Suprapubic skin (tissue), 4 donors: ENCODE measurements at regions not wholly inside any gene's neighbourhood (a gene's known extent, or its start where the extent isn't known, plus 50 kb on each side); places are given as distances from the start of the nearest gene placed in this dataset.

ENCODE experiments used
- DNase-seq, 2 donors: peaks; one replicate each; pipeline ENCODE4 v3.0.0-alpha.2; 2019; ENCODE audit warnings: low spot score in 2 of 2
- H3K27ac ChIP-seq: fragments of 200-600 bp; sonication (generic); one replicate; pipeline ENCODE4 v1.5.1; 2019
- H3K27me3 ChIP-seq: fragments of 200-600 bp; sonication (generic); one replicate; pipeline ENCODE4 v1.5.1; 2019
- H3K36me3 ChIP-seq: fragments of 200-600 bp; sonication (generic); one replicate; pipeline ENCODE4 v1.5.1; 2019
- H3K4me1 ChIP-seq: fragments of 200-600 bp; sonication (generic); one replicate; pipeline ENCODE4 v1.5.1; 2019
- H3K4me3 ChIP-seq: fragments of 200-600 bp; sonication (generic); one replicate; pipeline ENCODE4 v1.5.1; 2019; ENCODE audit warnings: mild to moderate bottlenecking
- H3K9me3 ChIP-seq: fragments of 200-600 bp; sonication (generic); one replicate; pipeline ENCODE4 v1.5.1; 2019
- CTCF ChIP-seq, 2 donors: fragments of 200-600 bp in 1 of 2; fragments of 450-650 bp in 1 of 2; sonication (generic) in 1 of 2; IDR thresholded peaks; one replicate each; pipeline ENCODE4 v1.5.1; 2016 to 2019; ENCODE audit warnings: antibody characterized with exemption in 2 of 2, mild to moderate bottlenecking in 1 of 2, moderate library complexity in 1 of 2
- EP300 ChIP-seq: sonication (generic); formaldehyde crosslinking; IDR thresholded peaks from one replicate; pipeline ENCODE4 v1.6.1; 2017; ENCODE audit warnings: antibody characterized with exemption
- POLR2A ChIP-seq, 2 donors: fragments of 450-650 bp; IDR thresholded peaks; one replicate each; pipeline ENCODE4 v1.6.1; 2017; ENCODE audit warnings: antibody characterized with exemption in 2 of 2, mild to moderate bottlenecking in 2 of 2, moderate library complexity in 2 of 2
- POLR2AphosphoS5 ChIP-seq, 3 donors: sonication (generic); formaldehyde crosslinking; IDR thresholded peaks; one replicate each; pipeline ENCODE4 v1.6.1; 2017; ENCODE audit warnings: antibody characterized with exemption in 3 of 3
- WGBS: methylation state at CpG from one replicate; pipeline ENCODE4 v1.1.5; 2018; 5-methylcytosine and 5-hydroxymethylcytosine counted together

GRCh38 chr22:44379817-44380755, 67.3 kb upstream of the SHISAL1 start:
- H3K4me1 ChIP-seq: no peaks in the 10 kb centered on the region
- peak in 1 of 2 donors; percentile 24 for DNase-seq
- 78% methylated on average over 11 of the region's 14 CpGs for WGBS
- H3K9me3 ChIP-seq: peaks cover 5% of the 10 kb centered on the region
- TF ChIP-seq POLR2A (IDR thresholded peaks at IDR 0.05) (no peak), CTCF (IDR thresholded peaks at IDR 0.05) (no peak), EP300 (no peak), POLR2AphosphoS5 (IDR thresholded peaks at IDR 0.05) (no peak)
- H3K36me3 ChIP-seq: no peaks in the 10 kb centered on the region
- H3K4me3 ChIP-seq: no peak overlapping the region
- H3K27me3 ChIP-seq: peaks cover 30% of the 10 kb centered on the region
- H3K27ac ChIP-seq: no peak overlapping the region

GRCh38 chr22:44378380-44378779, 65.6 kb upstream of the SHISAL1 start:
- no peak overlapping the region for H3K4me3 ChIP-seq
- H3K27ac ChIP-seq: no peak overlapping the region

GRCh38 chr22:44375451-44375850, 62.7 kb upstream of the SHISAL1 start:
- H3K27ac ChIP-seq: no peak overlapping the region
- DNase-seq: no peak
- no peaks in the 10 kb centered on the region for H3K4me1 ChIP-seq
- H3K27me3 ChIP-seq: peaks cover 11% of the 10 kb centered on the region
- no peak for TF ChIP-seq EP300
- no peak for TF ChIP-seq POLR2AphosphoS5 (IDR thresholded peaks at IDR 0.05)
- TF ChIP-seq CTCF (IDR thresholded peaks at IDR 0.05): no peak
- TF ChIP-seq POLR2A (IDR thresholded peaks at IDR 0.05): no peak
- peaks cover 5% of the 10 kb centered on the region for H3K9me3 ChIP-seq
- no peaks in the 10 kb centered on the region for H3K36me3 ChIP-seq
- no peak overlapping the region for H3K4me3 ChIP-seq
- 75% methylated on average over 1 of the region's 1 CpG for WGBS

More at GRCh38 chr22:44378380-44378779, 65.6 kb upstream of the SHISAL1 start:
- TF ChIP-seq POLR2AphosphoS5 (IDR thresholded peaks at IDR 0.05): no peak
- no peak for TF ChIP-seq EP300
- TF ChIP-seq POLR2A (IDR thresholded peaks at IDR 0.05): no peak
- no peak for TF ChIP-seq CTCF (IDR thresholded peaks at IDR 0.05)
- Histone ChIP-seq H3K4me1 (no peaks in the 10 kb centered on the region), H3K27me3 (peaks cover 20% of the 10 kb centered on the region), H3K36me3 (no peaks in the 10 kb centered on the region), H3K9me3 (peaks cover 5% of the 10 kb centered on the region)
- DNase-seq: no peak

- TF ChIP-seq EP300 (no peak), POLR2AphosphoS5 (IDR thresholded peaks at IDR 0.05) (no peak), POLR2A (IDR thresholded peaks at IDR 0.05) (no peak), CTCF (IDR thresholded peaks at IDR 0.05) (no peak)
- DNase-seq: peak; percentile 24 to 58
- Histone ChIP-seq H3K4me1 (no peaks in the 10 kb centered on the region), H3K4me3 (no peak overlapping the region), H3K9me3 (peaks cover 5% of the 10 kb centered on the region), H3K36me3 (no peaks in the 10 kb centered on the region), H3K27me3 (peaks cover 3% of the 10 kb centered on the region), H3K27ac (no peak overlapping the region)
- WGBS: 78% methylated on average over 3 of the region's 3 CpGs
These were observed 60.5 kb upstream of the SHISAL1 start for GRCh38 chr22:44373234-44373633.

GRCh38 chr22:44372611-44373010, 59.9 kb upstream of the SHISAL1 start:
- Histone ChIP-seq H3K36me3 (no peaks in the 10 kb centered on the region), H3K27ac (no peak overlapping the region), H3K27me3 (peaks cover 3% of the 10 kb centered on the region), H3K4me1 (no peaks in the 10 kb centered on the region), H3K4me3 (no peak overlapping the region), H3K9me3 (peaks cover 5% of the 10 kb centered on the region)
- 93% methylated on average over 3 of the region's 4 CpGs for WGBS
- DNase-seq: peak in 1 of 2 donors; percentile 49
- TF ChIP-seq EP300 (no peak), POLR2A (IDR thresholded peaks at IDR 0.05) (no peak), POLR2AphosphoS5 (IDR thresholded peaks at IDR 0.05) (no peak), CTCF (IDR thresholded peaks at IDR 0.05) (no peak)
